ENCODE measurements at regions not wholly inside any gene's neighbourhood (a gene's known extent, or its start where the extent isn't known, plus 50 kb on each side); places are given as distances from the start of the nearest gene placed in this dataset.

DNA sequence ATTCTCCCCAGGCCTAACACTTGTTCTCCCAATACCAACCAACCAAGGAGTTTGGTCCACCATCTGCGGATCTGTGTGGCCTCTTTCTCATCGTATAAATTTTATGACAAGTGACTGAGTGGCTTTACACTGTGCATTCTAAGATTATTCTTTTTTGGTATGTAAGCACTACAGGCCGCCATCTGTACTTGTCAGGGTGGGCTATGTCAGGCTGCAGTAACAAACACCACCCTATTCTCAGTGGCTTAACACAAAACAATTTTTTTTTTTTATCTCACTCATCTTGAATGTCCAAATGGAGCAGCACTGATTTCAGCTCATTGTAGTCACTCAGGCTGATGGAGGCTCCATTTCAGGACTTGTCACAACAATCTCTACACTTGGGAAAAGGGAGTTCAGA is 412.7 kb upstream of the MIR17HG start:
- DNase-seq (ENCODE audit: extremely low read depth in 1 of 4, low spot score in 3 of 4) (no peak), ATAC-seq (no peak), FAIRE-seq (no peak)
- intact Hi-C loops (cut with micrococcal nuclease): no loop called here
- POLR2A ChIA-PET: no interaction called here
- WGBS (ENCODE audit: insufficient coverage, low coverage, missing lambda C conversion rate): 1% methylated on average over 3 of the region's 3 CpGs
- Histone ChIP-seq H2AFZ (ENCODE audit: low read depth, low read length) (no peak overlapping the region), H3K4me3 (no peak overlapping the region), H3K9me1 (ENCODE audit: control insufficient read depth, insufficient read depth, low read length) (no peaks in the 10 kb centered on the region), H3K36me3 (ENCODE audit: control insufficient read depth, insufficient read depth, low read length) (no peaks in the 10 kb centered on the region), H3K27me3 (ENCODE audit: control insufficient read depth in 2 of 2, insufficient read depth in 2 of 2, low read length in 2 of 2) (no peaks in the 10 kb centered on the region), H3K9me3 (replicated peaks; ENCODE audit: control insufficient read depth, insufficient read depth, low read depth, low read length) (peaks cover 3% of the 10 kb centered on the region; the same call in 1 of the 2 replicates), H3K4me2 (ENCODE audit: insufficient read depth, low read length) (no peak overlapping the region), H3K9ac (ENCODE audit: insufficient read depth in 1 of 2, low read depth in 2 of 2, low read length in 2 of 2) (no peak overlapping the region), H3K4me1 (replicated peaks in 1 of 2; ENCODE audit: control insufficient read depth in 2 of 2, insufficient read depth in 2 of 2, low read length in 2 of 2) (no peaks in the 10 kb centered on the region), H4K20me1 (replicated peaks; ENCODE audit: control insufficient read depth, insufficient read depth, low read length) (no peaks in the 10 kb centered on the region), H3K79me2 (ENCODE audit: control insufficient read depth, insufficient read depth, low read length) (no peaks in the 10 kb centered on the region), H3K27ac (ENCODE audit: extremely low read depth, low read depth, low read length) (no peak overlapping the region)
- CTCF ChIA-PET (ENCODE audit: low intra/inter-chr PET ratio): no interaction called here
- in situ Hi-C loops (cut with MboI): no loop called here
- TF ChIP-seq ZNF764 (CRISPR knock-in tag; IDR thresholded peaks at IDR 0.05; ENCODE audit: low read depth) (0 out of 2 replicates have a peak, but pooled peaks have one; percentile 19), TAF15 (IDR thresholded peaks at IDR 0.05; ENCODE audit: low read depth, low read length) (no peak), ZNF41 (CRISPR knock-in tag; conservative IDR thresholded peaks at IDR 0.05) (0 out of 2 replicates have a peak, but pooled peaks have one; percentile 3), ZNF316 (IDR thresholded peaks at IDR 0.05) (no peak), TGIF2 (CRISPR knock-in tag; IDR thresholded peaks at IDR 0.05) (0 out of 2 replicates have a peak, but pooled peaks have one; percentile 47)
- TF ChIP-seq, protein P1, sequence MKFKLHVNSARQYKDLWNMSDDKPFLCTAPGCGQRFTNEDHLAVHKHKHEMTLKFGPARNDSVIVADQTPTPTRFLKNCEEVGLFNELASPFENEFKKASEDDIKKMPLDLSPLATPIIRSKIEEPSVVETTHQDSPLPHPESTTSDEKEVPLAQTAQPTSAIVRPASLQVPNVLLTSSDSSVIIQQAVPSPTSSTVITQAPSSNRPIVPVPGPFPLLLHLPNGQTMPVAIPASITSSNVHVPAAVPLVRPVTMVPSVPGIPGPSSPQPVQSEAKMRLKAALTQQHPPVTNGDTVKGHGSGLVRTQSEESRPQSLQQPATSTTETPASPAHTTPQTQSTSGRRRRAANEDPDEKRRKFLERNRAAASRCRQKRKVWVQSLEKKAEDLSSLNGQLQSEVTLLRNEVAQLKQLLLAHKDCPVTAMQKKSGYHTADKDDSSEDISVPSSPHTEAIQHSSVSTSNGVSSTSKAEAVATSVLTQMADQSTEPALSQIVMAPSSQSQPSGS (CRISPR knock-in tag; IDR thresholded peaks at IDR 0.05): 0 out of 2 replicates have a peak, but pooled peaks have one; percentile 57
- no TSS peak for BruUV-seq (replicated peaks)

DNA sequence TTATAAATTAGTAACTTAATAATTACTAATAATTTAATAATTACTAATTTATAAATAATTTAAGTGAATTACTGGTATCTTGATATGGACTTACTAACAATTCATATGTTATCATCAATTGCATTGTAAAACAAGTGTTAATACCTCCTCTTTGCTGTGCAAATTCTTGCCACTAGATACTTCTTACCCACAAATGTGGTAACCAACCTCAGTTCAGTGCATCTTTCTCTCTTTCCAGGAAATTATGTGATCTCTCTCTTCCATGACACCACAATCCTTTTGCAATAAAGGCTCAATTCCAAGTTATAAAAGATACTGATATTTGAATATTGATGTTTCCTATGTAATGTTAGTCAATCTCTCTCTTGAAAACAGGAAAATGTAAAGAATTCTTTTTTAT is 408.6 kb upstream of the MIR17HG start:
- DNase-seq (ENCODE audit: extremely low read depth in 1 of 4, low spot score in 3 of 4) (no peak), ATAC-seq (no peak), FAIRE-seq (no peak)
- H3K27me3 ChIP-seq (ENCODE audit: control insufficient read depth in 2 of 2, insufficient read depth in 2 of 2, low read length in 2 of 2): no peaks in the 10 kb centered on the region
- no TSS peak for BruUV-seq (replicated peaks)
- TF ChIP-seq MCM7 (IDR thresholded peaks at IDR 0.05) (peak in 1 of 2 experiments; percentile 35; a peak in 1 of 4 replicates), ZNF184 (CRISPR knock-in tag; IDR thresholded peaks at IDR 0.05) (peak; percentile 80), DACH1 (IDR thresholded peaks at IDR 0.05; ENCODE audit: partially characterized antibody) (peak; percentile 77)
- TF ChIP-seq, protein P2, sequence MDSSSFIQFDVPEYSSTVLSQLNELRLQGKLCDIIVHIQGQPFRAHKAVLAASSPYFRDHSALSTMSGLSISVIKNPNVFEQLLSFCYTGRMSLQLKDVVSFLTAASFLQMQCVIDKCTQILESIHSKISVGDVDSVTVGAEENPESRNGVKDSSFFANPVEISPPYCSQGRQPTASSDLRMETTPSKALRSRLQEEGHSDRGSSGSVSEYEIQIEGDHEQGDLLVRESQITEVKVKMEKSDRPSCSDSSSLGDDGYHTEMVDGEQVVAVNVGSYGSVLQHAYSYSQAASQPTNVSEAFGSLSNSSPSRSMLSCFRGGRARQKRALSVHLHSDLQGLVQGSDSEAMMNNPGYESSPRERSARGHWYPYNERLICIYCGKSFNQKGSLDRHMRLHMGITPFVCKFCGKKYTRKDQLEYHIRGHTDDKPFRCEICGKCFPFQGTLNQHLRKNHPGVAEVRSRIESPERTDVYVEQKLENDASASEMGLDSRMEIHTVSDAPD (CRISPR knock-in tag; IDR thresholded peaks at IDR 0.05): no peak
- ChIA-PET CTCF (ENCODE audit: low intra/inter-chr PET ratio) (no interaction called here), POLR2A (no interaction called here)
- H2AFZ ChIP-seq (ENCODE audit: low read depth, low read length): no peak overlapping the region
- H3K4me2 ChIP-seq (ENCODE audit: insufficient read depth, low read length): no peak overlapping the region
- no peak overlapping the region for H3K27ac ChIP-seq (ENCODE audit: extremely low read depth, low read depth, low read length)
- H3K4me3 ChIP-seq: no peak overlapping the region
- no peaks in the 10 kb centered on the region for H4K20me1 ChIP-seq (replicated peaks; ENCODE audit: control insufficient read depth, insufficient read depth, low read length)
- H3K4me1 ChIP-seq (replicated peaks in 1 of 2; ENCODE audit: control insufficient read depth in 2 of 2, insufficient read depth in 2 of 2, low read length in 2 of 2): no peaks in the 10 kb centered on the region
- intact Hi-C loops (cut with micrococcal nuclease): no loop called here
- in situ Hi-C loops (cut with MboI): no loop called here
- peaks cover 3% of the 10 kb centered on the region; the same call in 1 of the 2 replicates for H3K9me3 ChIP-seq (replicated peaks; ENCODE audit: control insufficient read depth, insufficient read depth, low read depth, low read length)
- H3K9ac ChIP-seq (ENCODE audit: insufficient read depth in 1 of 2, low read depth in 2 of 2, low read length in 2 of 2): no peak overlapping the region
- no peaks in the 10 kb centered on the region for H3K9me1 ChIP-seq (ENCODE audit: control insufficient read depth, insufficient read depth, low read length)
- H3K79me2 ChIP-seq (ENCODE audit: control insufficient read depth, insufficient read depth, low read length): no peaks in the 10 kb centered on the region
- H3K36me3 ChIP-seq (ENCODE audit: control insufficient read depth, insufficient read depth, low read length): no peaks in the 10 kb centered on the region

Data from K562 (cell line).